Mucosa of descending colon (tissue), 3 donors: ENCODE measurements at regions not wholly inside any gene's neighbourhood (a gene's known extent, or its start where the extent isn't known, plus 50 kb on each side); places are given as distances from the start of the nearest gene placed in this dataset.
A peak's percentile ranks its signal among the peaks of the same experiment; 100 is the strongest.

Source experiments
- ATAC-seq: fragments of 200-7000 bp; cut with Tn5 transposase; one replicate; pipeline ENCODE4 v1.9.1; 2020; ENCODE audit warnings: mild to moderate bottlenecking, moderate library complexity
- DNase-seq, 3 donors: peaks; one replicate each; pipeline ENCODE4 v3.0.0-alpha.2; 2020
- H3K36me3 ChIP-seq: fragments of 200-600 bp; one replicate; pipeline ENCODE4 v1.8.0; 2021; ENCODE audit warnings: low read depth, mild to moderate bottlenecking
- H3K4me1 ChIP-seq: fragments of 200-600 bp; one replicate; pipeline ENCODE4 v1.8.0; 2021; ENCODE audit warnings: low read depth, mild to moderate bottlenecking
- H3K4me3 ChIP-seq: fragments of 200-600 bp; one replicate; pipeline ENCODE4 v1.8.0; 2021; ENCODE audit warnings: mild to moderate bottlenecking
- H3K9me3 ChIP-seq: fragments of 200-600 bp; one replicate; pipeline ENCODE4 v1.8.0; 2021; ENCODE audit warnings: mild to moderate bottlenecking
- intact Hi-C, 2 donors: fragments of 100-400 bp; cut with DNase I in 1 of 2; cut with micrococcal nuclease in 1 of 2; formaldehyde crosslinking; loops; one replicate each; pipeline versions ENCODE4 v1.11.0 to v1.11.1; 2022; cut with DNase I, micrococcal nuclease
- TF ChIP-seq, protein P1 (sequence below): fragments of 200-600 bp; IDR thresholded peaks from one replicate; pipeline ENCODE4 v1.8.0; 2022; ENCODE audit warnings: antibody characterized with exemption, mild to moderate bottlenecking
- donor health status: DM: no; HTN: no; CAD: no; lungs with moderate emphysema.
- donor health status: DM: no; HTN: no; CAD: no.
- donor health status: DM: no; HTN: yes; CAD: no.

DNA sequence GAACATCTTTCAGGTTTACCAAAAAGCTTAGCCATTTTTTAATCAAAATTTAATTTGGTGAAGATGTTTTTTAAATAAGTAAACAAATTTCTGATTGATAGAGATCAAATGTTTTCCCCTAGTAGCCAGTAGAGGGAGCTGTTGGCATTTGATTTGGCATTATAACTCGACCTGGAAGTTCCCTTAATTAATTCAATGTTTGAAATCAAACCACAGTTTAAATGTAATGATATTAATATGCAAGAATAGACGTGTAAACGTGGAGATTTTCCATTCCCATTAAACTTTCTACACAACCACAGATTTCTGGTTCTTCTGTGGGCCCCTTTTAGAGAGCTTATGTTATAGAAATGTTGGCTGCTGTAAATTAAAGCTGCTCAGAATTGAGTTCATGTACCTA, 148.1 kb upstream of the MPDZ start:
- intact Hi-C loops: loop anchor here (5.0 to 10.0 kb wide), 2 partner anchors 73 to 925 kb away; no protein-coding TSS in a partner anchor

DNA sequence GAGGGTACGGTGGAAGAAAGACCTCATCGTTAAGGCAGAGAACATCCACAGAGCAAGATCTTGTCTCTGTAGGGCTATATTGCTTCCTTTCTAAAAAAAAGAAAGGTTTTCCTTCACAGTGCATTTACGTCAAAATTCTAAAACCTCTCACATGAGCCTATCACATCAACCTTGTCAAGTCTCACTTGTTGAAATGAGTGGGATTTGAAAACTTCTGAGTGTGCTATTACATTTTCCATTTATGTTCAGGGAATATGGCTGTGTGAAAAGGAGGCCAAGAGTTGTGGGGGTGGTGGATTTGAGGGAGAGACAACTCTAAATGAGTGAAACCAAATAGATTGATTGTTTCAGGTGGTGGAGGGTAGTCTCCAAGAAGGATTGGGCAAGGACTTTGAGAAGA, 147.1 kb upstream of the MPDZ start:
- TF ChIP-seq, protein P1, sequence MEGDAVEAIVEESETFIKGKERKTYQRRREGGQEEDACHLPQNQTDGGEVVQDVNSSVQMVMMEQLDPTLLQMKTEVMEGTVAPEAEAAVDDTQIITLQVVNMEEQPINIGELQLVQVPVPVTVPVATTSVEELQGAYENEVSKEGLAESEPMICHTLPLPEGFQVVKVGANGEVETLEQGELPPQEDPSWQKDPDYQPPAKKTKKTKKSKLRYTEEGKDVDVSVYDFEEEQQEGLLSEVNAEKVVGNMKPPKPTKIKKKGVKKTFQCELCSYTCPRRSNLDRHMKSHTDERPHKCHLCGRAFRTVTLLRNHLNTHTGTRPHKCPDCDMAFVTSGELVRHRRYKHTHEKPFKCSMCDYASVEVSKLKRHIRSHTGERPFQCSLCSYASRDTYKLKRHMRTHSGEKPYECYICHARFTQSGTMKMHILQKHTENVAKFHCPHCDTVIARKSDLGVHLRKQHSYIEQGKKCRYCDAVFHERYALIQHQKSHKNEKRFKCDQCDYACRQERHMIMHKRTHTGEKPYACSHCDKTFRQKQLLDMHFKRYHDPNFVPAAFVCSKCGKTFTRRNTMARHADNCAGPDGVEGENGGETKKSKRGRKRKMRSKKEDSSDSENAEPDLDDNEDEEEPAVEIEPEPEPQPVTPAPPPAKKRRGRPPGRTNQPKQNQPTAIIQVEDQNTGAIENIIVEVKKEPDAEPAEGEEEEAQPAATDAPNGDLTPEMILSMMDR: no peak
- Histone ChIP-seq H3K36me3 (no peaks in the 10 kb centered on the region), H3K9me3 (no peaks in the 10 kb centered on the region), H3K4me3 (no peak overlapping the region), H3K4me1 (no peaks in the 10 kb centered on the region)
- DNase-seq (no peak), ATAC-seq (no peak)
- intact Hi-C loops: loop anchor here (5.0 to 10.0 kb wide), 2 partner anchors 72 to 926 kb away; no protein-coding TSS in a partner anchor

More for the DNA sequence above, 148.1 kb upstream of the MPDZ start:
- H3K9me3 ChIP-seq: no peaks in the 10 kb centered on the region
- H3K4me1 ChIP-seq: no peaks in the 10 kb centered on the region
- ATAC-seq (no peak), DNase-seq (peak in 1 of 3 donors; percentile 42)
- H3K36me3 ChIP-seq: no peaks in the 10 kb centered on the region
- TF ChIP-seq, protein P1: peak; percentile 40
- H3K4me3 ChIP-seq: no peak overlapping the region

DNA sequence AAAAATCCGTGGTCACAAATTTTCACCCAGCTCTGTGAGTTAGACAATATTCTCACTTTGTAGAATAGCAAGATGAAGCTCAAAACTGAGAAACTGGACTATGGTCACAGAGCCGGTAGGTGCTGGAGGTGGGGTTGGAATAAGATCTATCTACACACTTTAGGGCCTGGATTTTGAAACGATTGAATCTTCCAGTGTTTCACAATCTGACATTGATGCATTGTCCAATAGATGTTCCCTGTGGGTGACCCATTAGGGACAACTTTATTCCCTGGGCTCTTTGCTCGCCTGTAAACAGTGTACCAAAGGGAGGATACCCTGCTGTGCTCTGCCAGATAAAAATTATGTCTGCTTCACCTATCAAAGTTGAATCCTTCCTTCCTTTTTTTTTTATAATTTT, 145.4 kb upstream of the MPDZ start:
- TF ChIP-seq, protein P1: no peak
- no peaks in the 10 kb centered on the region for H3K4me1 ChIP-seq
- H3K9me3 ChIP-seq: no peaks in the 10 kb centered on the region
- ATAC-seq (no peak), DNase-seq (no peak)
- no peak overlapping the region for H3K4me3 ChIP-seq
- no peaks in the 10 kb centered on the region for H3K36me3 ChIP-seq
- intact Hi-C loops: loop anchor here (5.0 to 10.0 kb wide), 2 partner anchors 70 to 927 kb away; no protein-coding TSS in a partner anchor

DNA sequence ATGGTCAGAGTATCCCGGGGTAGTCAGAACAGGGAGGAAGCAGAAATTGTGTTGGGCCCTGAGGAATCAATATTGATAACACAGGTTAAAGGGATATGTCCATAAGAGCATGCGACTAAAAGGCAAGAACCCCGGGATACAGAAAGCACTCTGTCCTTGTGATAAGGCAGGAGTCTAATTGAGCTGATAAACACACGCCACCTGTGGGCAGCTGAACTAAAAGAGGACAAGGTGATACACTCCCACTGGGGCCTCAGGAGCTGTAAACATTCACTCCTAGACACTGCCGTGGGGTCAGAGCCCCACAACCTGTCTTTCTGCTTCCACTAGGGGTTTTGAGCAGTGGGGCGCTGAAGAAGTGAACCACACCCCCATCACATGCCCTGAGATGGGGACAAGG, 144.7 kb upstream of the MPDZ start:
- Histone ChIP-seq H3K4me3 (no peak overlapping the region), H3K9me3 (no peaks in the 10 kb centered on the region), H3K4me1 (no peaks in the 10 kb centered on the region), H3K36me3 (no peaks in the 10 kb centered on the region)
- TF ChIP-seq, protein P1: no peak
- DNase-seq (peak in 1 of 3 donors; percentile 5), ATAC-seq (no peak)
- intact Hi-C loops: loop anchor here in 1 of 2 donors (10.0 kb wide), 1 partner anchor 69 kb away; no protein-coding TSS in a partner anchor

DNA sequence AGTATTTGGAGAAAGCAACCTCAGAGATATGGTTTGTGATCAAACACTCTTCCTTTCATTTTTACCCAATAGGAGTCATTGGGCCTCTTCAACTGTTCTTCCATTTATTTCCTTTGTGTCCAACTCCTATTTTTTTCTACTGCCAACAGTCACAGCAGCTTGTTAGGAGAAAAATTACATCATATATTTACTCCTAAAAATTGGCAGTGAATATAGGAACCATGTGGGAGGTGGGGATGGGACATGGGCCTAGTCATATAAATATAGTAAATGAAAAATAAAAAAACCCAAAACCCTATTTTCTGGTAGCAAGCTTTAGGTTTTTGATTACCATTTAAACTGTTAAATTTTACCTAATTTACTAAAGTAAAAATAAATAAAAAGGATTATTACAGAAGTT, 134.9 kb upstream of the MPDZ start:
- Histone ChIP-seq H3K36me3 (no peaks in the 10 kb centered on the region), H3K9me3 (no peaks in the 10 kb centered on the region), H3K4me3 (no peak overlapping the region), H3K4me1 (no peaks in the 10 kb centered on the region)
- ATAC-seq: no peak
- intact Hi-C loops: no loop called here
- DNase-seq: no peak
- TF ChIP-seq, protein P1: no peak

DNA sequence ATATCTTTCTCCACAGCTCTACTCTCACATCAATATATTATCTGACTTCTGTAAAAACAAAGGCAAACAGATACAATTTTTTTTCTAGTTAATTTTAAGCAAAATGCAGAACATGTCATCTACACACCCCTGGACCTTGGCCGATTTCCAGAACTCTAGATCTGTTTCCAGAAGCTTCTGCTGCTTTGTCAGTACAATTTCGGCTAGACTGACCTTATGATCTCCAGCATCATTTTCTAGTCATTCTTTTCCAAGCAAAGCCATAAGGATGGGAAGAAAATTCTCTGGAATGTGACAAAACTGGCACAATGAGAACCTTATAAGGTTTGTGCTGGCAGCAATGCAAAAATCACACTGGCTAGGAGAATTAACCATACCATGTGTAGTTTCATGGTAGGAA, 132.8 kb upstream of the MPDZ start:
- TF ChIP-seq, protein P1: no peak
- intact Hi-C loops: no loop called here
- H3K4me1 ChIP-seq: no peaks in the 10 kb centered on the region
- ATAC-seq (no peak), DNase-seq (no peak)
- no peaks in the 10 kb centered on the region for H3K9me3 ChIP-seq
- H3K36me3 ChIP-seq: no peaks in the 10 kb centered on the region
- H3K4me3 ChIP-seq: no peak overlapping the region
